Hematopoietic multipotent progenitor cell treated with erythropoietin and hydrocortisone succinate and interleukin-3 and kit ligand, for 6 days (in vitro differentiated cells): ENCODE measurements at regions not wholly inside any gene's neighbourhood (a gene's known extent, or its start where the extent isn't known, plus 50 kb on each side); places are given as distances from the start of the nearest gene placed in this dataset.
"Not testable (repeated sequence)": the region's sequence is repeated elsewhere in the genome, so short reads cannot be mapped to it uniquely, and the experiment has no call there.

ENCODE experiments used
- DNase-seq: peaks from one replicate; pipeline ENCODE4 v3.0.0-alpha.2; 2015

DNA sequence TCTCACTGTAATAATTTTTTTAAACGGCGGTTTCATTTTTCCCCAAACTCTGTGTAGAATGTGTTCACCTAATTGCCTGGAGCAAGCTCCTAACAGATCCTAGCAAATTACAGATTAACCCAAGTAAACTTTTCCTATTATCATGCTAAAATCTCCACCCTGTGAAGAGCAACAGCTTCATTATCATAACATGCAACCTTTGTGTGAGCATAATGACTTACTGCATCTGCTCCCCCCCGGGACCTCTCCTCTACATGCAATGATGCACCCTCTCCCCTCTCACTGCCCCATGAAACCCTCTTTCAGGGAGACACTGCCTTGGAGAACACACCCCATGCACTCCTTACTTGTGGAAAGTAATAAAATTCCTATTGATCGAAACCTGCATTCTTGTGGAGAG lies 717.0 kb upstream of the TMPRSS15 start:
- DNase-seq: no peak

DNA sequence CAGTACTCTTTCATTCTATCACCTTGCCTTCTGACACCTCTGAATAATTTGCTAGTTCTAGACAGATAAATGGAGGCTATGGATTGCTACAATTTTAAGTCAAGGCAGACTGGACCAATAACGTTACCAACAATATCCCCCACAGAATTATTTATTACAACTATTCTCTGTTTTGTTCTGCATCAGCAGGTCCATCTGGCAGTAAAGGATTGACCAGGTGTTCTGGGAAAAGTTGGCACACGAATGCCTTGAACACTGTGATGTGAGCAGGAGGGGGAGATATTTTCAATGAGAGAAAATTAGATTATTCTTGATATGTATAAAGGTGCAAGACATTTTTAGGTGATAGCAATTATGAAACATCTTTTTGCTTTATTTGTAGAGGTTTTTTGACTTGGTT lies 718.8 kb upstream of the TMPRSS15 start:
- DNase-seq: no peak

DNA sequence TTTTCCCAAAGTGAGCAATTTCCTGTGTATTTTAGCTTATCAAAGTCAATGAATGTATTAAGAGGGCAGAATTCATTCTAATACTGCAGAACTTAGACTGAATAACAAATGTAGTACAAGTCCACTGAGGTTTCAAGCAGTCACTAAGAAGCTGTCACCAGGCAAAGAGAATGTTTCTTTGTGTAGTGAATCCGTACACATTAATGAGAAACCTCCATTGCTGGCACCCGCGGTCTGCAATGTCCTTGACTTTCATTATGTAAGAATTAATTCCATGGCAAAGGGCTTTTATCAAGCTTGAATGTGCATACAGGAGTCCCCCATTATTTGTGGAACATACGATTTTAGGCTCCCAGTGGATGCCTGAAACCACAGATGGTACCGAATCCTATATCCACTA lies 719.5 kb upstream of the TMPRSS15 start:
- DNase-seq: no peak

DNA sequence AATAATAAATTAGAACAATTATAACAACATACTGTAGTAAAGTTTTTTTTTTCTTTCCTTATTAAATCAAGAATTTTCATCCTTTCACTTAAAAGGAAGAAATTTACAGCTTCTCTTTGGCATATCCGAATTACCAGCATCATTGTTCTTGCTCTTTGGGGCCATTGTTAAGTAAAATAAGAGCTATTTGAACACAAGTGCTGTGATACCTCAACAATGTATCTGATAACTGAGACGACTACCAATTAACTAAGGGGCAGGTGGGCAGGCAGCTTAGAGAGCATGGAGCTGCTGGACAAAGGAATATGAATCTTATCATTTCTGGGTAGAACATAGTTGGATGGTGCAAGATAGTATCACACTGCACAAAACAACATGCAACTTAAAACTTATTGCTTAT lies 719.9 kb upstream of the TMPRSS15 start:
- no peak for DNase-seq

DNA sequence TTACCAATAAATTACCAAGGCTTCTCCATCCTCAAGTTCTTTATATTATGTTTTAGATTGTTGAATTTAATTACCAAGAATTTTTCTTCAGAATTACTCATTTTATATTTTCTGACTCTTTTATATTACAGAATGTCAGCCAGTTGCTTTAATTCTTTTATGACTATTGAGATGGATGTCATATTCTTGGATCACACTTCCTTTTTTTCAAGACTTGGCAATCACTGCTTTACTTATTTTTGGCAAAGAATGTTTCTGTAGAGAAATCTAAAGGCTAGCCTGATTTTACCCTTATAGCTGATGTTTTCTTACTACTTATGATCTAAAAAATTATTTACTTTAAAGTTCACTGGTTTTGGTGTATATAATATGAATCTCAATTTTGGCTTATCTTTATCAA lies 721.1 kb upstream of the TMPRSS15 start:
- no peak for DNase-seq

DNA sequence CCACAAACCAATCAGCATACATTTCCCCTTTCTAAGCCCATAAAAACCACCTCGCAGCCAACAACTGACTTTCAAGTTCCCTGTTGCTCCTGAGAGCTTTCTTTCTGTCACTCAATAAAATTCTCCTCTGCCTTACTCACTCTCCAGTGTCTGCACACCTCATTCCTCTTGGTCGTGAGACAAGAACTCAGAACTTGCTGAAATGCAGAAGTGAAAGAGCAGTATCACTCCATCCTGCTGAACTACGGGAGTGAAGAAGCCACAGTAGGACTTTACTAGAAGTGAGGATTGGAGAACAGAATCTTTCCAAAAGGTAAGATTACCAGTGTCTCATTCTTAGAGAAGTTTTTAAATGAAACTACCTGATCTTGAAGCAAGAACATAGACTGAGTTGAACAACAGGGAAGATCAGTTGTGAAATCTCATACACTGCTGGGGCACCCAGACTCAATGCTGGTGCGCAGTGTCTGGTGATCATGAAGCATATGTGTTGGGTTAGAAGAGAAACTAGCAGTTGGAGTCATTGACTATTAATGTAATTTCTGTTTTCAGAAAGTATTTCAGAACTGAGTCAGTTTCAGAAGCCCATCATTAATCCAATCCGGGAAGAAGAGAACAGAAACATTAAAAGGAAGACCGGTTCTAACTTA lies 726.9 kb upstream of the TMPRSS15 start:
- no peak for DNase-seq

DNA sequence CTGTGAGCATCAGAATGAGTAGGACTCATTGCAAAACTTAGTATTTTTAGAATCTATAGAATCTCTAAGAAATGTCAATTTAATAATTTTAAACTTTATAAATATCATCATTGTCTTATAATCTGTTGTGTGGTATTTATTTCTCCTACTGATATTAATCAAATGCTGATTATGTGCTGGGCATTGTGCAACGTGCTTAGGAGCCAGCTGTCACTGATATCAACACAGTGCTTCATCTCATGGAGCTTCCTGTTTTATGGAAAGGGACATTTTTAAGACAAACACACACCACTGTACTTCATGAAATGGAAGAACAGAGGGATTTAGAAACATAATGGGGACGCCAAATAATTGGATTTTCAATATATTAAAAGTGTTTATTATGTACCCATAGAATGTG lies 737.9 kb upstream of the TMPRSS15 start:
- DNase-seq: no peak

DNA sequence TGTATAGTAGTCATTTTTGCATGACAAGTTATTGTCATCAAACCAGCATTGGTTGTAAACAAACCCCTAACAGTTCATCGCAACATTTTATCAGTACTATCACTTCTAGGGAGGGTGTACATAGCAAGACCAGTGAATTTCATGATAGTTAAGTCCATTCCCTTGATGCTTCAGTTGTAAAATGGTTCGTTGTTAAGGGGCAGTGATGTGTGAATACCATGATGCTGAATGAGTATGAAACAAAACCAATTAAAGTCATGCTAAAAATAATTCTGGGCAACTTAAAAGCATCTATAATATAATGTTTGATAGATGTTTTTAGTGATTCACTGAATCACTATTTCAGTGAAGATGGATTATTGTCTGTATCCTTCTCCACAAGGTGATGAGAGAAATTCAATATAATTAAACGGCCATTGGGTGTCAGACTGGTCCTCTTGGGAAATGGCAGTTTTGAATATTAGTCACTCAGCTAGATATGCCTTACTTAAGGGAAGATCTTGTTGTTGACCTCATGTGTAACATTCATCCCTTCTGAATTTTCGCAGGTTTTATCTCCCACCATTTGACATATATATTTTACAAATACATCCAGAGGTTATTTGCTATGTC lies 742.2 kb upstream of the TMPRSS15 start:
- DNase-seq: no peak

DNA sequence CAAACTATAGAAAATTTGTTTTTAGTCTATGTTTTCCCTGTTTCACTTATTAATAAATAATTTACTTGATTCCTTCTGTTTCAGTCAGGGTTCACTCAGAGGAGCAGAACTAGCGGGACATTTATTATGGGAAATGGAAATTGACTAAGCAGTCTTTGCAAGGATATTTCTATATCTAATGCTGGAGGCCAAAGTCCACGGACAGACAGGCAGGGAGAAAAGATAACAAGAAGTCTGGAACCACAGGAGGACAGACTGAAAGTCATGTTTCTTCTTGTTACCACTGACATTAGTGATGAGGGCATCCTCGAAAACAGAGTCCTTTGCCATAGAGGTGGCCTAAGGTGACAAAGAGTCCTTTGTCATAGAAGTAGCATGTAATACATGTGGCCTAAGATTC lies 744.5 kb upstream of the TMPRSS15 start:
- DNase-seq: no peak

DNA sequence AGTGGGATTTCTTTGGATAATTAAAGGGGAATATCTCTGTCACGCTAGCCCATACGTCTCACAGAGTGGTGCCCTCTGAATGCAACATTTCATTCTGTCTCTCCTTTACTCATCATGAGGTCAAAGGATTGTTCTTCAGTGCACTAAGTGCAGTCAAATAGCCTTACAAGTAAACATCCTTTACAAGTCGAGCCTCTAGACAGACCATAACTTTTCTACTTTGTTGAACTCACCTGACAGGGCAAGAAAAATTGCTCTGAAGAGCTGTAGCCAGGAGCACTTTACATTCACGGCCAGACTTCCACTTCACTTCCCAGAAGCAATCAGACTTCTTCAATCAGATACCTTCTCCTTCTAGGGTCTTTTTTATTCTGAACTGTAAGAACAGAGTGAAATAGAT lies 768.0 kb upstream of the TMPRSS15 start:
- no peak for DNase-seq

DNA sequence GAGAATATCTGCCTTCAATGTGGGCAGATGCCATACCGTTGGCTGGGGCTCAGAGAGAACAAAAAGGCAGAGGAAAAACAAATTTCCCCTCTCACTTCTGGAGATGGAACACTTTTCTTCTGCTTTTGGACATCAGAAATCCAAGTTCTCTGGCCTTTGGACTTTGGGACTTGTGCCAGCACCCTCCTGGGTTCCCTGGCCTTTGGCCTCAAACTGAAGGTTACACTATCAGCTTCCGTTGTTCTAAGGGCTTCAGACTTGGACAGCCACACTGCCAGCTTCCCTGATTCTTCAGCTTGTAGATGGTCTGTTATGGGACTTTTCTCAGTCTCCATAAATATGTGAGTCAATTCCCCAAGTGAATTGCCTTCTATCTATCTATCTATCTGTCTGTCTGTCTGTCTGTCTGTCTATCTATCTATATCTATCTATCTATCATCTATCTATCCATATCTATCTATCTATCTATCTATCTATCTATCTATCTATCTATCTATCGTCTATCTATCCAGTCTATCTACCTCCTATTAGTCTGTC lies 778.1 kb upstream of the TMPRSS15 start:
- DNase-seq: no peak

DNA sequence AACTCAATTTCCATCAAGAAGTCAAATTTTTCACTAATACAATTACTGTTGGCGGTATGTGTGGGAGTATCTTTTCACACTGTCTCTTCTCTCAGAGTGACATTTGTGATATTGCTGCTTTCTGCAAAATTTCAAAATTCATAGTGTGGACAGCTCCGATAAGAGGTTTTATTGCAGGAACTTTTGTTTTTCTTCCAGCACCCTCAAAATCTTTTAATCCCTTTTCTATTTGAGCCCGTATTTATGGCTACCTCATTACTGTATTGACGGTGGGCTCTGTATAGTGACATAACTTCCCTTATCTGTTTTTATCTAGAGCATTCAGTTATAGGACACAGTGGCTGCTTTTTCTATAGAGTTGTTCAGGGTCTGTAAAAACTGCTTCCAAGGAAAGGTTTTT lies 794.4 kb upstream of the TMPRSS15 start:
- DNase-seq: no peak

DNA sequence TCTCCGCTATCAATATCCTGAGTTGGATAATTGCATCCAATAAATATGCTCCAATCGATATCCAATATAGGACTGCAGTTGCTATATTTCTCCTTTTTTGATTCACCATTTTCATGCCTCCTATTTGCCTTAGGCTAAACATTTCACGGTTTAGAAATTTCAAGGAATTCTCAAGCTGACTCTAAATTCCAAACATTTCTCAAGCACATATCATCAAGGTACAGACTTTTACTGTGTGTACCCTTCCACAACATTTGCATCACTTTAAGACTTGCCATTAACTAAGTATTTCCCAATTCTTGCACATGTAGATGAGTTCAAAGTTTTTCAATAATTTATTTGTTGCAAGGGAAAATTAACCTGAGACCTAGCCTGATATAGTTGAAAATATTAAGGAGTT lies 795.2 kb upstream of the TMPRSS15 start:
- no peak for DNase-seq

DNA sequence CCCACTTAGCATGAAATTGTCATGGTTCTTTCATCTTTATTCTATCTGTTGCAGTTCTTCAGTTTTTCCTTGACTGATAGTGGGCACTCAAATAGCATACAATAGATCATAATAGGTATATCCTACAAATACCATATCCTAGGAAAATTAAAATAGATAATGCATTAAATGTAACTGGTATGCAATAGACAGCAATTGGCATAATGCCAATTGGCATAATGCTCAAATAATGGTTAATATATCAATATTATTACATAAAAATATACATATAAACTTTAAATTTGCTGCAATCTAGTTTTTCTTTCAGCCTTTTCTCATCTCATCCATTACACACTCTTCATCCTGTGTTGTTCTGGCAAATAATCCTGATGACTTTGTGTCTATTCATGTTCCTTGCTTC lies 814.6 kb upstream of the TMPRSS15 start:
- DNase-seq: no peak

DNA sequence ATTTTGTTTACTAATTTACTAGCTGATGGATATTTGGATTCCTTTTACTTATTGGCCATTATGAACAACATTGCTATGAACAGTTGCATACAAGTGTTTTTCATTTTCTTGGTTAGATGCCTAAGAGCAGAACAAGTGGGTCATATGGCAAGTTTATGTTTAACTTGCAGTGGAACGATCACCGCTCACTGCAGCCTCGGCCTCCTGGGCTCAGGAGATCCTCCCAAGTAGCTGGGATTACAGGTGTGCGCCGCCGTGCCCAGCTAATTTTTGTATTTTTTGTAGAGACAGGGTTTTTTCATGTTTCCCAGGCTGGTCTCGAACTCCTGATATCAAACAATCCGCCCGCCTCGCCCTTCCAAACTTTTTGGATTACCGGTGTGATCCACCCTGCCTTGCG lies 820.5 kb upstream of the TMPRSS15 start:
- no peak for DNase-seq

DNA sequence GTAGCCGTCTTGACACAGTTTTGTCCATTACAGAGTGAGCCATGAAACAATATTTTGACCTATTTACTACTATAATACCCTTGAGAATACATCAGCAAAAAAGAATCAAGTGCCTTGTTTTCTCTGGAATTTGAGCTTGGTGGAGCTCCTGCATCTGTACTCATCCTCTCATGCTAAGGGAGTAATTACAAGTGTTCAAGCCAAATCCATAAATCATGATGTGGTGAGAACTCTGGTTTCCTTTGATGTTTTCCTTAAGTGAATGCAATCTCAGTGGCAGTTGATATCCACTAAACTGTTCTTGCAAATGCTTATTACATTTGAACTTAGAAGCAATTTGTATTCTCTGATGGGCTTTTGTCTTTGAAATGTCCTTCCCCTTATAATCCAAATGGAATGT lies 824.6 kb upstream of the TMPRSS15 start:
- no peak for DNase-seq

DNA sequence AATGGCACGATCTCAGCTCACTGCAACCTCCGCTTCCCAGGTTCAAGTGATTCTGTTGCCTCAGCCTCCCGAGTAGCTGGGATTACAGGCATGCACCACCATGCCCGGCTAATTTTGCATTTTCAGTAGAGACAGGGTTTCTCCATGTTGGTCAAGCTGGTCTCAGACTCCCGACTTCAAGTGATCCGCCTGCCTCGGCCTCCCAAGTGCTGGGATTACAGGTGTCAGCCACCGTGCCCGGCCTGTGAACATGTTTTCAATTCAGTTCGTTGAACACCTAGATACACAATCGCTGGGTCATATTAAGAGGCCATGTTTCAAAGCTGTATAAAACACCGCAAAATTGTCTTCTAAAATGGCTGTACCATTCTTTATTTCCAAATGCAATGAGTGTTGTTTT lies 830.3 kb upstream of the TMPRSS15 start:
- not testable (repeated sequence) for DNase-seq

DNA sequence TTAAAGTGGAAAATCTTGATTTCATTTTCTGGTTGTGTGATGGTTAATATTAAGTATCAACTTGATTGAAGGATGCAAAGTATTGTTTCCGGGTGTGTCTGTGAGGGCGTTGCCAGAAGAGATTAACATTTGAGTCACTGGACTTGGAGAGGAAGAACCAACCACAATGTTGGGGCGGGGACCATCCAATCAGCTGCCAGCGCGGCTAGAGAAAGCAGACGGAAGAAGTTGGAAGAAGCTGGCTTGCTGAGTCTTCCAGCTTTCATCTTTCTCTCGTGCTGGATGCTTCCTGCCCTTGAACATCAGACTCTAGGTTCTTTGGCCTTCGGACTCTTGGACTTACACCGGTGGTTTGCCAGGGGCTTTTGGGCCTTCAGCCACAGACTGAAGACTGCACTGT lies 832.6 kb upstream of the TMPRSS15 start:
- no peak for DNase-seq

DNA sequence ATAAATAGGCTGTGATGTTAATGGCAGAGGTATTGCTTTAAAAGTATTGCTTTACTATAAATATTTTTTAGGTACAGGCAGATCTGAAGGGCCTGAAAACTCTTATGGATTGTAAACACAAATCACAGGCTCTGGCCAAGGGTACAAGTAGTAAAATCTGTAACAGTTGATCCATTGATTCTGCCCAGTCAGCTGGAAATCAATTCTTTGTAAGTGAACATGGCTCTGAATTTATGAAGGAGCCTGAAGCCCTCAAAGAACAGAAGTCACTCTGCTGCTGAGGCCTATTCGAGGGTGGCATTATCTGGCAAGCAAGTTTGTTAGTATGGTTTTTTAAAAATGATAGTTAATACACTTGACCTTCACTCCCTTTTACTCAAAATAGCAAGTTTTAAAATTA lies 834.0 kb upstream of the TMPRSS15 start:
- DNase-seq: no peak

DNA sequence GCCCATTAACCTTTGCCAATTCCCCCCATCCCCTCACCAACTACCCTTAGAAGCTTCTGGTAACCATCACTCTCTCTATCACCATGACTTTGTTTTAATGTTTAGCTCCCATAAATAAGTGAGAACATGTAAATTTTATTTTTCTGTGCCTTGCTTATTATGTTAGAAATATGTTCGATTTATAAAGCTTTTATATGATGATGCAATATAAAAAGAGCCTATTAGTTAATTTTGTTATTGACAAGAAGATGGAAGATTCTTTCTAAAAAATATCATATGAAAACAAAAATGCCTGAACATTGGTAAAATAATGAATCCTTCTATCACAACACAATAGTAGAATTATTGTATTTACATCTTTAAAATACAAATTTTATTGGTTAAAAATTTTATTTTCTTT lies 836.1 kb upstream of the TMPRSS15 start:
- no peak for DNase-seq

DNA sequence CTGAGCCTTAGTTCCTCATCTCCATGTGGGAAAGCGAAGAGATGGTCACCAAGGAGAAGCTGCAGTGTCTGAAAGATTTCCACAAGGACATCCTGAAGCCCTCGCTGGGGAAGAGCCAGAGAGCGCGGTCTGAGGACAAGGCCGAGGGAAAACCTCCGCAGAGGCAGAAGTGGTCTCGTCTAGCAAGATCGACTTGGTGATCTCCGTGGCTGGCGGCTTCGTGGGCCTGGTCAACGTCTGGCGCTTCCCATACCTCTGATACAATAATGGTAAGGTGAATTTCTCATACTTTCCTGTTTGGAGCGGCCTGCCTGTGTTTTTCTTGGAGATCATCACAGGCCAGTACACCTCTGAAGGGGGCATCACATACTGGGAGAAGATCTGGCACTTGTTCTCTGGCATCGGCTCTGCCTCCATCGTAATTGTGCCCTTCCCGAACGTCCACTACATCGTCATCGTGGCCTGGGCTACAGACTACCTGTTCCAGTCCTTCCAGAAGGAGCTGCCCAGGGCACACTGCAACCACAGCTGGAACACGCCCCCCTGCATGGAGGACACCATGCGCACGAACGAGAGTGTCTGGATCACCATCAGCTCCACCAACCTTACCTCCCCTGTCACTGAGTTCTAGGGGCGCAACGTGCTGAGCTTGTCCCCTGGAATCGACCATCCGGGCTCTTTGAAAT lies 841.1 kb upstream of the TMPRSS15 start:
- no peak for DNase-seq

DNA sequence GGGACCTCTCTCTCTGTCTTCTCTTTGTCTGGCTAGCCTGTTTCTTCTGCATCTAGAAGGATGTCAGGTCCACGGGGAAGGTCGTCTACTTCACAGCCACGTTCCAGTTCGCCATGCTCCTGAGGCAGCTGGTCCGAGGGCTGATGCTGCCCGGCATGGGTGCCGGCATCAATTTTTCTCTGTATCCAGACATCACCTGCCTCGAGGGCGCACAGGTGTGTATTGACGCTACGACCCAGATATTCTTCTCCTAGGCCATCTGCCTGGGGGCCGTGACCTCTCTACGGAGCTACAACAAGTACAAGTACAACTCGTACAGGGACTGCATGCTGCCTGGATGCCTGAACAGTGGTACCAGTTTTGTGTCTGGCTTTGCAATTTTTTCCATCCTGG lies 841.6 kb upstream of the TMPRSS15 start:
- no peak for DNase-seq

DNA sequence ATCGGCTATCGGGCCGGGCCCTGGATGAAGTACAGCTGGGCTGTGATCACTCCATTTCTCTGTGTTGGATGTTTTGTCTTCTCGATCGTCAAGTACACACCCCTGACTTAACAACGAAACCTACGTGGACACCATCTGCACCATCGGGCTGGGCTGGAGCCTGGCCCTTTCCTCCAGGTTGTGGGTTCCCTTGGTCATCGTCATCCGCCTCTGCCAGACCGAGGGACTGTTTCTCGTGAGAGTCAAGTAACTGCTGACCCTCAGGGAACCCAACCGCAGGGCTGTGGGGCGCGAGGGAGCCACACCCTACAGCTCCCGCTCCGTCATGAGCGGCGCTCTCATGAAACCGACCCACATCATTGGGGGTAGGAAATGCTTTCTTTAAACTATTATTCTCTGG lies 842.4 kb upstream of the TMPRSS15 start:
- DNase-seq: no peak

DNA sequence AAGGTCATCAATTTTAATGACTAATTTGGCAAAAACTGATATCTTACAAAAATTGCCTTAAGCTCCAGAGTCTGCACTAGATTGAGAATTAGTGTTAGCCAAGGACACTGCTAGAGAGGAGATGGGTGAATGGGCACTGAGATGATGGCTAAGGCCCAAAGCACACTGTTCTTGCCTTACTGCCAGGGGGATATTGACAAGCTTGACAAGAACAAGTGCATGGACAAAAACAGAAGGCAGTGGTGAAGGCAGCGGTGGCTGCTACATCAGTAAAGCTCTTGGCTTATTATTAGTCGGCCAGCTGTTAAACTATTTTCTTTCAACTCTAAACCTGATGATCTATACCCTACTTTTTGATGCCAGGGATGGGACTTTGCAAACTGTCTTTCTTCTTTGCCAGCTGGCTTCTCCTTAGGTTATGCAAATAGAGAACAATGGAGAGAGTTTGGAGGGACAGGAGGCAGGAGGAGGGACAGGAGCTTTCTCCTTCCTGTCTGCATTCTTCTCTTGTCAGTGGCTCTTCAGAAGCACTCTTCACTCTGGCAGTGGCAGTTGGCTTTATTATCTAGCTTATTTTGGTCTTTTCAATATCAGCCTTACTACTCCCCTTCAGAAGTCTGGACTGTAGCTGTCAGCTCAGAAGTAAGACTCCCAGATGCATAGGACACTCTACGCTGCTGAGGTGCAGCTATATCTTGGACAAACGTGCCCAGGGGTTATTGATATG lies 853.5 kb upstream of the TMPRSS15 start:
- DNase-seq: no peak
